Right lobe of liver (tissue), 4 donors: ENCODE measurements at regions not wholly inside any gene's neighbourhood (a gene's known extent, or its start where the extent isn't known, plus 50 kb on each side); places are given as distances from the start of the nearest gene placed in this dataset.

Experiments used
- POLR2A ChIP-seq: fragments of 450-650 bp; IDR thresholded peaks from one replicate; pipeline ENCODE4 v1.6.1; 2017; ENCODE audit warnings: antibody characterized with exemption, mild to moderate bottlenecking
- TF ChIP-seq, protein P1 (sequence below), 4 donors: fragments of 200-600 bp in 3 of 4; fragments of 450-650 bp in 1 of 4; IDR thresholded peaks; one replicate each; pipeline versions ENCODE4 v1.5.1 to v1.8.0; 2016 to 2022; ENCODE audit warnings: antibody characterized with exemption in 4 of 4, mild to moderate bottlenecking in 2 of 4
- donor health status: DM: no; HTN: no; CAD: no.
- donor health status: DM: no; HTN: no; CAD: no.
- donor health status: DM: no; HTN: yes; CAD: no.

DNA sequence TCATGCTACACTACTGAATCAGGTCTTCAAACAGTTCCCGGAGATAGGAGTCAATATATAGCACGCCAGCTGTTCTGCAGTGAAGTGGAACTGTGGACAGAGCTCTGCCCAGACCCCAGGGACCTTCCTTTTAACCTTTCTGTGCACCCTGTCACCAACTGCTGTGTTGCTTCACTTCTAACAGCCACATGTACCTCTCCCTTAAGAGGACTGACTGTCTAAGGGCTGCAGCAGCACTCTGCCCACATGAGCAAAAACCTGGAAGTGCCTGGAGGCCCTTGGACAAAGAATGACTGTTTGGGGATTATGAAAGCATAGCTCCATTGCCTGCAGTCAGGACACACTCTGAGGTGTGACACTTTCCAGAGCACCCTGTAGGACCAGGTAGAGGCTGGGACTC, 88.3 kb upstream of the CTNNB1 start:
- TF ChIP-seq, protein P1, sequence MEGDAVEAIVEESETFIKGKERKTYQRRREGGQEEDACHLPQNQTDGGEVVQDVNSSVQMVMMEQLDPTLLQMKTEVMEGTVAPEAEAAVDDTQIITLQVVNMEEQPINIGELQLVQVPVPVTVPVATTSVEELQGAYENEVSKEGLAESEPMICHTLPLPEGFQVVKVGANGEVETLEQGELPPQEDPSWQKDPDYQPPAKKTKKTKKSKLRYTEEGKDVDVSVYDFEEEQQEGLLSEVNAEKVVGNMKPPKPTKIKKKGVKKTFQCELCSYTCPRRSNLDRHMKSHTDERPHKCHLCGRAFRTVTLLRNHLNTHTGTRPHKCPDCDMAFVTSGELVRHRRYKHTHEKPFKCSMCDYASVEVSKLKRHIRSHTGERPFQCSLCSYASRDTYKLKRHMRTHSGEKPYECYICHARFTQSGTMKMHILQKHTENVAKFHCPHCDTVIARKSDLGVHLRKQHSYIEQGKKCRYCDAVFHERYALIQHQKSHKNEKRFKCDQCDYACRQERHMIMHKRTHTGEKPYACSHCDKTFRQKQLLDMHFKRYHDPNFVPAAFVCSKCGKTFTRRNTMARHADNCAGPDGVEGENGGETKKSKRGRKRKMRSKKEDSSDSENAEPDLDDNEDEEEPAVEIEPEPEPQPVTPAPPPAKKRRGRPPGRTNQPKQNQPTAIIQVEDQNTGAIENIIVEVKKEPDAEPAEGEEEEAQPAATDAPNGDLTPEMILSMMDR (IDR thresholded peaks at IDR 0.05) = no peak
- no peak for TF ChIP-seq POLR2A
